ENCODE measurements at regions not wholly inside any gene's neighbourhood (a gene's known extent, or its start where the extent isn't known, plus 50 kb on each side); places are given as distances from the start of the nearest gene placed in this dataset.

GRCh38 chr4:42781315-42781714, 111.2 kb upstream of the GRXCR1 start:
- no peak for DNase-seq
- no peaks in the 10 kb centered on the region for H3K9me3 Mint-ChIP-seq (ENCODE audit: insufficient read depth)
- no peaks in the 10 kb centered on the region for H3K27me3 ChIP-seq (replicated peaks in 1 of 4; ENCODE audit: control extremely low read depth in 1 of 4, control insufficient read depth in 3 of 4, insufficient read depth in 4 of 4, low read length in 3 of 4)
- no peak overlapping the region for H3K27ac ChIP-seq (ENCODE audit: low read length in 2 of 2)
- ChIA-PET CTCF (no interaction called here), POLR2A (no interaction called here)
- ATAC-seq (ENCODE audit: low read depth), result no peak
- H3K4me1 ChIP-seq (ENCODE audit: control insufficient read depth in 2 of 2, insufficient read depth in 2 of 2, low read length in 2 of 2), result no peaks in the 10 kb centered on the region
- H3K27me3 Mint-ChIP-seq, result peaks cover 3% of the 10 kb centered on the region
- no peak overlapping the region for H3K27ac Mint-ChIP-seq
- no peak overlapping the region for H3K9ac ChIP-seq (ENCODE audit: low read length)
- H3K4me1 Mint-ChIP-seq, result no peaks in the 10 kb centered on the region
- no peak overlapping the region for H3K4me3 ChIP-seq (ENCODE audit: control extremely low read depth in 1 of 5, extremely low read depth in 1 of 5, insufficient read depth in 1 of 5, low read depth in 2 of 5, low read length in 4 of 5)
- intact Hi-C loops (cut with micrococcal nuclease), result no loop called here
- H3K4me3 Mint-ChIP-seq, result no peak overlapping the region
- no peak overlapping the region for H2AFZ ChIP-seq (ENCODE audit: insufficient read depth, low read depth, low read length, poor library complexity, severe bottlenecking)
- H4K20me1 ChIP-seq (ENCODE audit: control insufficient read depth, insufficient read depth, low read length, poor library complexity, severe bottlenecking), result no peaks in the 10 kb centered on the region
- no peaks in the 10 kb centered on the region for H3K9me3 ChIP-seq (ENCODE audit: control extremely low read depth in 1 of 3, control insufficient read depth in 2 of 3, insufficient read depth in 1 of 3, low read length in 2 of 3)
- TF ChIP-seq EZH2 (IDR thresholded peaks at IDR 0.05; ENCODE audit: borderline replicate concordance, insufficient read depth, low read depth, low read length, poor library complexity, severe bottlenecking), result no peak
- TF ChIP-seq, protein P1, sequence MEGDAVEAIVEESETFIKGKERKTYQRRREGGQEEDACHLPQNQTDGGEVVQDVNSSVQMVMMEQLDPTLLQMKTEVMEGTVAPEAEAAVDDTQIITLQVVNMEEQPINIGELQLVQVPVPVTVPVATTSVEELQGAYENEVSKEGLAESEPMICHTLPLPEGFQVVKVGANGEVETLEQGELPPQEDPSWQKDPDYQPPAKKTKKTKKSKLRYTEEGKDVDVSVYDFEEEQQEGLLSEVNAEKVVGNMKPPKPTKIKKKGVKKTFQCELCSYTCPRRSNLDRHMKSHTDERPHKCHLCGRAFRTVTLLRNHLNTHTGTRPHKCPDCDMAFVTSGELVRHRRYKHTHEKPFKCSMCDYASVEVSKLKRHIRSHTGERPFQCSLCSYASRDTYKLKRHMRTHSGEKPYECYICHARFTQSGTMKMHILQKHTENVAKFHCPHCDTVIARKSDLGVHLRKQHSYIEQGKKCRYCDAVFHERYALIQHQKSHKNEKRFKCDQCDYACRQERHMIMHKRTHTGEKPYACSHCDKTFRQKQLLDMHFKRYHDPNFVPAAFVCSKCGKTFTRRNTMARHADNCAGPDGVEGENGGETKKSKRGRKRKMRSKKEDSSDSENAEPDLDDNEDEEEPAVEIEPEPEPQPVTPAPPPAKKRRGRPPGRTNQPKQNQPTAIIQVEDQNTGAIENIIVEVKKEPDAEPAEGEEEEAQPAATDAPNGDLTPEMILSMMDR (IDR thresholded peaks at IDR 0.05), result no peak
- no peaks in the 10 kb centered on the region for H3K79me2 ChIP-seq (ENCODE audit: control insufficient read depth, insufficient read depth, low read length)
- H3K4me2 ChIP-seq (replicated peaks; ENCODE audit: low read depth, low read length, poor library complexity, severe bottlenecking), result no peak overlapping the region
- no peaks in the 10 kb centered on the region for H3K36me3 ChIP-seq (replicated peaks in 1 of 2; ENCODE audit: control extremely low read depth in 1 of 2, control insufficient read depth in 1 of 2, extremely low read depth in 1 of 2, insufficient read depth in 2 of 2, low read length in 1 of 2)
- no CpG with 5 or more reads among the region's 2 CpGs for WGBS (ENCODE audit: insufficient coverage)

DNA sequence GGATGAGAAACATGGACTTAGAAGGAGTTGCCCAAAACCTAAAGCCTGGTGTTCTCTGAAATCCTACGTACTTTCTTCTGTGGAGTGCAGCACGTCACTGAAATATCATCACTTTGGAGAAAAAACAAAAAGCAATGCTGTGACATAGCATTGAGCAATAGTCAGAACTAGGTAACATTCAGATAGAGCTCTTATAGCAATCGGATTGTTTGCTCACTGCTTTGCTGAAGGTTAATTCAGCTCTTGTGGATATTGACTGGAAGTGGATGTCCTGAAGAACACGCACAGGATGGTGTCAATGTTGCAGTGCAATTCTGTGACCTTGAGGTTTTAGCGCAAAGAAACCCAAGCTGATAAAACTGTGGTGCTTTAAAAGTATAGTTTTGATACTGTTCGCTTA, 114.2 kb upstream of the GRXCR1 start:
- POLR2A ChIA-PET, result no interaction called here

More for the DNA sequence above, 114.2 kb upstream of the GRXCR1 start:
- H3K4me3 ChIP-seq (ENCODE audit: control extremely low read depth in 1 of 5, extremely low read depth in 1 of 5, insufficient read depth in 1 of 5, low read depth in 2 of 5, low read length in 4 of 5), result no peak overlapping the region
- no peak overlapping the region for H3K27ac Mint-ChIP-seq
- H3K36me3 ChIP-seq (replicated peaks in 1 of 2; ENCODE audit: control extremely low read depth in 1 of 2, control insufficient read depth in 1 of 2, extremely low read depth in 1 of 2, insufficient read depth in 2 of 2, low read length in 1 of 2), result no peaks in the 10 kb centered on the region
- H3K9ac ChIP-seq (ENCODE audit: low read length), result no peak overlapping the region
- no peaks in the 10 kb centered on the region for H3K27me3 ChIP-seq (replicated peaks in 1 of 4; ENCODE audit: control extremely low read depth in 1 of 4, control insufficient read depth in 3 of 4, insufficient read depth in 4 of 4, low read length in 3 of 4)
- no peaks in the 10 kb centered on the region for H3K4me1 Mint-ChIP-seq
- no peaks in the 10 kb centered on the region for H3K4me1 ChIP-seq (ENCODE audit: control insufficient read depth in 2 of 2, insufficient read depth in 2 of 2, low read length in 2 of 2)
- H3K4me3 Mint-ChIP-seq, result no peak overlapping the region
- DNase-seq (no peak), ATAC-seq (ENCODE audit: low read depth) (no peak)
- H3K9me3 ChIP-seq (ENCODE audit: control extremely low read depth in 1 of 3, control insufficient read depth in 2 of 3, insufficient read depth in 1 of 3, low read length in 2 of 3), result no peaks in the 10 kb centered on the region
- H2AFZ ChIP-seq (ENCODE audit: insufficient read depth, low read depth, low read length, poor library complexity, severe bottlenecking), result no peak overlapping the region
- H3K9me3 Mint-ChIP-seq (ENCODE audit: insufficient read depth), result no peaks in the 10 kb centered on the region
- no peak overlapping the region for H3K4me2 ChIP-seq (replicated peaks; ENCODE audit: low read depth, low read length, poor library complexity, severe bottlenecking)
- no peak overlapping the region for H3K27ac ChIP-seq (ENCODE audit: low read length in 2 of 2)
- TF ChIP-seq, protein P1 (IDR thresholded peaks at IDR 0.05), result no peak
- no peak for TF ChIP-seq EZH2 (IDR thresholded peaks at IDR 0.05; ENCODE audit: borderline replicate concordance, insufficient read depth, low read depth, low read length, poor library complexity, severe bottlenecking)
- no peaks in the 10 kb centered on the region for H4K20me1 ChIP-seq (ENCODE audit: control insufficient read depth, insufficient read depth, low read length, poor library complexity, severe bottlenecking)
- intact Hi-C loops (cut with micrococcal nuclease), result no loop called here
- CTCF ChIA-PET, result no interaction called here
- WGBS (ENCODE audit: insufficient coverage), result 90% methylated on average over 2 of the region's 6 CpGs
- H3K27me3 Mint-ChIP-seq, result no peaks in the 10 kb centered on the region
- H3K79me2 ChIP-seq (ENCODE audit: control insufficient read depth, insufficient read depth, low read length), result no peaks in the 10 kb centered on the region

Measured in B cell (primary cell).